Astrocyte of the spinal cord (primary cell): ENCODE measurements at regions not wholly inside any gene's neighbourhood (a gene's known extent, or its start where the extent isn't known, plus 50 kb on each side); places are given as distances from the start of the nearest gene placed in this dataset.

ENCODE experiments used
- DNase-seq: peaks from one replicate; pipeline ENCODE4 v3.0.0; 2011; ENCODE audit warnings: low read depth, low spot score
- H3K4me3 ChIP-seq: 2 replicates; pipeline ENCODE4 v1.5.1; 2011; ENCODE audit warnings: low read depth, mild to moderate bottlenecking, low read length, moderate library complexity
- CTCF ChIP-seq: IDR thresholded peaks from 2 replicates; pipeline ENCODE4 v1.5.1; 2012; ENCODE audit warnings: low read depth, mild to moderate bottlenecking, low read length, inconsistent platforms
- in situ Hi-C: cut with HindIII; loops from 2 replicates; pipeline ENCODE4 v1.10.0; 2017; ENCODE audit warnings: low sequenced_read_pairs

DNA sequence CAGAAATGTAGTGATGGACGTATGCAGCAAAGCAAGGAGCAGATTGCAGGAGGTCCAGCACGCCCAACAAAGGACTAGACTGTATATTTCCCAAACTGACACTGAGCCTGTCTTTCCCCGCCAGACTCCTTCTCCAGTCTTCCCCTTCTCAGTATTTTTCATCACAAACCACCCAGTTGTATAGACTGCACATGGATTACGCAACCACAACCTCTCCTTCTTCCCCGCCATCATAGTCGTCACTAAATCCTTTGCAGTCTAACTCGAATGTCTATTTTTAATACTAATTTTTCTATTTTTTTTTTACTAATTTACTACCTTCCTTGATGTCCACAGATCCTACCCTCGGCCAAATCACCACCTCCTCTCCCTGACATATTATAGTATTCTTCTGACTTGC, 105.4 kb downstream of the MTNR1A start:
- no peak for TF ChIP-seq CTCF

DNA sequence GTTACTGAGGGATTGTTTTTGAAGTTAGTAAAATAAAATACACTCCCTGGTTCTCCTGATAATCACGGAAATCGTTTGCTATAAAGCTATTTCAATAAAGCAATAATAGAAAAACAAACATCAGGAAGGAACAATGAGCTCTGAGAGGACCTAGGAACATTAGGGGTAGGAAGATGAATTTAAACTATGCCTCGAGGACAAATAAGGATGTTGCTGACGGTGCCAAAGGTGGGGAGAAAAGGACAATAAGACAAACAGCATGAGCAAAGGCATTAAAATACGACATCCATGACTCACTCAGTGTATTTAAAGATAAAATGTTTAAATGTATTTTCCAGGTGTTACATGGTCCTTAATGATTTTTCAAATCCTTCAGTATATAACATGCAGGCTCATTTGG, 110.3 kb downstream of the MTNR1A start:
- TF ChIP-seq CTCF: no peak
- H3K4me3 ChIP-seq: no peak overlapping the region
- in situ Hi-C loops: no loop called here
- no peak for DNase-seq

More for the DNA sequence above, 105.4 kb downstream of the MTNR1A start:
- H3K4me3 ChIP-seq: no peak overlapping the region
- no peak for DNase-seq
- in situ Hi-C loops: no loop called here

GRCh38 chr4:186441502-186441901, 113.9 kb downstream of the MTNR1A start:
- in situ Hi-C loops: no loop called here
- TF ChIP-seq CTCF: no peak
- H3K4me3 ChIP-seq: no peak overlapping the region
- DNase-seq: no peak

- in situ Hi-C loops: no loop called here
- TF ChIP-seq CTCF: no peak
- no peak for DNase-seq
- H3K4me3 ChIP-seq: no peak overlapping the region
These were observed 126.9 kb downstream of the MTNR1A start for GRCh38 chr4:186428481-186428880.

DNA sequence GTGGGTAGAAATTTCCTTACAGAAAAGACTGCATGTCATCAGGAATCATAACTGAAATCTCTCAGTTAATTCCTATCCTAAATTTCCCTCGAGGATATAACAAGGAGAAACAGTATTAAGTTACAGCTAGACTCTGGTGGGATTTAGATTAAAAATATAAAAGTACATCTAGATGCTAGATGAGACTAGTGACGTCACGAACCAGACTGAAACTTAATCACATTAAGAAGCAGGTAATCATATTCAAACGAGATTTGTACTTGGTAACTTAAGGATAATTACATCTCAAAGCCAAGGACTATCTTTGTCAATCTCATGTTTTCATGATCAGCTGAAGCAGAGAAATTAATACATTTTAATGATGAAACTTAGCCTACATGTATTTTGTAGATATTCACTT, 130.6 kb downstream of the MTNR1A start:
- no peak for DNase-seq
- no peak overlapping the region for H3K4me3 ChIP-seq
- TF ChIP-seq CTCF: no peak
- in situ Hi-C loops: no loop called here

DNA sequence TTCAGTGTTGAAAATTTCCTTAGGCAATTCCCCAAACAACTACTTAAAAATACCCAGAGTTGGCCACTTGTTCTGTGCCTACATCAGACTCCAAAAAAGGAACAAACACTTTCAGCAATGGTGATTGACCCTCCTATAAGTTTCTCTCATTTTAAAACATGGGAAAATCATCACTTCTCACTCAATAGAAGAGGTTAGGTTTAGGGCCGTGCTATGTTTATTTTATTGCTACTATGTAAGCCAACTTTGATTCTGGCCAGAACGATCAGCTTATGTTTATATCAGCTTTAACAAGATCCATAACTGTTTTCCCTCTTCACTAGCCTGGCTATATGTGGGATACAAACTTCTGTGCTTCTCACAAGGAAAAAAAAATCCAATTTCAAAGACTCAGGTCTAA, 133.1 kb downstream of the MTNR1A start:
- H3K4me3 ChIP-seq: no peak overlapping the region
- DNase-seq: no peak
- in situ Hi-C loops: no loop called here
- no peak for TF ChIP-seq CTCF

GRCh38 chr4:186416451-186417060, 138.8 kb downstream of the MTNR1A start:
- in situ Hi-C loops: no loop called here
- no peak for DNase-seq
- TF ChIP-seq CTCF: no peak

More at GRCh38 chr4:186416451-186417060, 138.8 kb downstream of the MTNR1A start:
- no peak overlapping the region for H3K4me3 ChIP-seq
